HEK293 (cell line): ENCODE measurements at regions not wholly inside any gene's neighbourhood (a gene's known extent, or its start where the extent isn't known, plus 50 kb on each side); places are given as distances from the start of the nearest gene placed in this dataset.

Experiments used
- CTCF ChIA-PET: fragments of 350-600 bp; formaldehyde crosslinking; extraction: SDS; loops from one replicate; lab custom pipeline; 2021; ENCODE audit warnings: antibody characterized with exemption; lab: Yijun Ruan, JAX
- POLR2A ChIA-PET: fragments of 300-600 bp; formaldehyde crosslinking; extraction: SDS; loops from one replicate; lab custom pipeline; 2020; ENCODE audit warnings: antibody characterized with exemption, inconsistent platforms; lab: Yijun Ruan, JAX
- H3K27ac ChIP-seq: fragments of 200-500 bp; sonication (Bioruptor generic); 2 replicates; pipeline ENCODE4 v1.5.1; 2014; ENCODE audit warnings: low read depth, low read length, control low read depth, inconsistent platforms; ENCODE audit errors: extremely low read depth
- H3K36me3 ChIP-seq, 2 experiments: fragments of 200-500 bp in 1 of 2; sonication (Bioruptor generic) in 1 of 2; 1 replicate in 1 of 2; 2 replicates in 1 of 2; pipeline ENCODE4 v1.5.1; 2014 to 2017; ENCODE audit warnings: inconsistent platforms in 2 of 2, low read length in 2 of 2; ENCODE audit not compliant: control insufficient read depth in 2 of 2, insufficient read depth in 1 of 2
- H3K4me1 ChIP-seq: fragments of 200-500 bp; sonication (Bioruptor generic); 2 replicates; pipeline ENCODE4 v1.5.1; 2014; ENCODE audit warnings: mild to moderate bottlenecking, low read length, inconsistent platforms; ENCODE audit not compliant: control insufficient read depth, insufficient read depth
- H3K4me3 ChIP-seq: 2 replicates; pipeline ENCODE4 v1.5.1; 2011; ENCODE audit warnings: low read depth, mild to moderate bottlenecking, control low read depth, low read length, moderate library complexity
- H3K9me3 ChIP-seq: fragments of 200-500 bp; sonication (Bioruptor generic); 2 replicates; pipeline ENCODE4 v1.5.1; 2014; ENCODE audit warnings: low read depth, low read length, inconsistent platforms; ENCODE audit not compliant: control insufficient read depth, insufficient read depth
- BCL11A ChIP-seq: fragments of 450-650 bp; formaldehyde crosslinking; IDR thresholded peaks from 2 replicates; pipeline ENCODE4 v1.5.1; 2016; ENCODE audit warnings: low read depth, missing biosample characterization, missing genetic modification characterization
- GFI1B ChIP-seq: fragments of 450-650 bp; formaldehyde crosslinking; IDR thresholded peaks from 2 replicates; pipeline ENCODE4 v1.5.1; 2016; ENCODE audit warnings: missing biosample characterization, missing genetic modification characterization
- IKZF3 ChIP-seq: fragments of 450-650 bp; IDR thresholded peaks from 2 replicates; pipeline ENCODE4 v1.5.0; 2018; ENCODE audit warnings: missing biosample characterization, mild to moderate bottlenecking, missing genetic modification characterization, moderate library complexity
- KLF16 ChIP-seq: fragments of 450-650 bp; formaldehyde crosslinking; IDR thresholded peaks from 2 replicates; pipeline ENCODE4 v1.5.1; 2017; ENCODE audit warnings: missing biosample characterization, missing genetic modification characterization
- MZF1 ChIP-seq: fragments of 450-650 bp; formaldehyde crosslinking; IDR thresholded peaks from 2 replicates; pipeline ENCODE4 v1.5.1; 2017; ENCODE audit warnings: missing biosample characterization, missing genetic modification characterization, borderline replicate concordance
- SCRT2 ChIP-seq: fragments of 450-650 bp; formaldehyde crosslinking; IDR thresholded peaks from 2 replicates; pipeline ENCODE4 v1.5.1; 2016; ENCODE audit warnings: missing biosample characterization, missing genetic modification characterization
- ZBTB17 ChIP-seq: fragments of 450-650 bp; formaldehyde crosslinking; IDR thresholded peaks from 2 replicates; pipeline ENCODE4 v1.5.1; 2016; ENCODE audit warnings: missing biosample characterization, missing genetic modification characterization
- ZBTB48 ChIP-seq: fragments of 450-650 bp; formaldehyde crosslinking; IDR thresholded peaks from 2 replicates; pipeline ENCODE4 v1.5.1; 2016; ENCODE audit warnings: missing biosample characterization, missing genetic modification characterization
- ZIC2 ChIP-seq: fragments of 450-650 bp; formaldehyde crosslinking; IDR thresholded peaks from 2 replicates; pipeline ENCODE4 v1.5.1; 2016; ENCODE audit warnings: missing biosample characterization, missing genetic modification characterization
- ZNF112 ChIP-seq: fragments of 450-650 bp; formaldehyde crosslinking; IDR thresholded peaks from 2 replicates; pipeline ENCODE4 v1.5.0; 2017; ENCODE audit warnings: missing biosample characterization, missing genetic modification characterization
- ZNF138 ChIP-seq: fragments of 450-650 bp; formaldehyde crosslinking; IDR thresholded peaks from 2 replicates; pipeline ENCODE4 v1.5.1; 2016; ENCODE audit warnings: missing biosample characterization, missing genetic modification characterization, borderline replicate concordance
- ZNF169 ChIP-seq: fragments of 450-650 bp; formaldehyde crosslinking; IDR thresholded peaks from 2 replicates; pipeline ENCODE4 v1.5.1; 2016; ENCODE audit warnings: missing biosample characterization, missing genetic modification characterization
- ZNF302 ChIP-seq: fragments of 450-650 bp; formaldehyde crosslinking; IDR thresholded peaks from 2 replicates; pipeline ENCODE4 v1.5.1; 2016; ENCODE audit warnings: missing biosample characterization, missing genetic modification characterization, low read depth
- ZNF394 ChIP-seq: fragments of 450-650 bp; formaldehyde crosslinking; IDR thresholded peaks from 2 replicates; pipeline ENCODE4 v1.5.1; 2016; ENCODE audit warnings: missing biosample characterization, missing genetic modification characterization, mild to moderate bottlenecking, moderate library complexity, borderline replicate concordance
- ZNF416 ChIP-seq: fragments of 450-650 bp; formaldehyde crosslinking; IDR thresholded peaks from 2 replicates; pipeline ENCODE4 v1.5.1; 2016; ENCODE audit warnings: missing biosample characterization, missing genetic modification characterization
- ZNF433 ChIP-seq: fragments of 450-650 bp; formaldehyde crosslinking; IDR thresholded peaks from 2 replicates; pipeline ENCODE4 v1.5.1; 2016; ENCODE audit warnings: missing biosample characterization, missing genetic modification characterization, low read depth
- ZNF510 ChIP-seq: fragments of 450-650 bp; formaldehyde crosslinking; IDR thresholded peaks from 2 replicates; pipeline ENCODE4 v1.5.1; 2018; ENCODE audit warnings: mild to moderate bottlenecking, missing genetic modification characterization, missing biosample characterization; ENCODE audit not compliant: insufficient replicate concordance
- ZNF521 ChIP-seq: fragments of 450-650 bp; formaldehyde crosslinking; IDR thresholded peaks from 2 replicates; pipeline ENCODE4 v1.5.1; 2017; ENCODE audit warnings: missing biosample characterization, mild to moderate bottlenecking, missing genetic modification characterization
- ZNF561 ChIP-seq: fragments of 450-650 bp; IDR thresholded peaks from 2 replicates; pipeline ENCODE4 v1.5.1; 2018; ENCODE audit warnings: missing biosample characterization, missing genetic modification characterization, borderline replicate concordance
- ZNF660 ChIP-seq: fragments of 450-650 bp; IDR thresholded peaks from 2 replicates; pipeline ENCODE4 v1.5.1; 2018; ENCODE audit warnings: missing biosample characterization, mild to moderate bottlenecking, missing genetic modification characterization
- ZNF747 ChIP-seq: fragments of 450-650 bp; formaldehyde crosslinking; IDR thresholded peaks from 2 replicates; pipeline ENCODE4 v1.5.1; 2016; ENCODE audit warnings: missing biosample characterization, missing genetic modification characterization
- ZSCAN30 ChIP-seq: fragments of 450-650 bp; IDR thresholded peaks from 2 replicates; pipeline ENCODE4 v1.5.1; 2018; ENCODE audit warnings: missing biosample characterization, mild to moderate bottlenecking, missing genetic modification characterization, moderate library complexity
- TF ChIP-seq, protein P1 (sequence below): fragments of 450-650 bp; formaldehyde crosslinking; IDR thresholded peaks from 2 replicates; pipeline ENCODE4 v1.5.1; 2017; ENCODE audit warnings: missing biosample characterization, missing genetic modification characterization
- TF ChIP-seq, protein P2 (sequence below): fragments of 450-650 bp; formaldehyde crosslinking; IDR thresholded peaks from 2 replicates; pipeline ENCODE4 v1.5.1; 2016; ENCODE audit warnings: missing biosample characterization, missing genetic modification characterization
- TF ChIP-seq, protein P3 (sequence below): fragments of 450-650 bp; formaldehyde crosslinking; IDR thresholded peaks from 2 replicates; pipeline ENCODE4 v1.5.1; 2016; ENCODE audit warnings: missing biosample characterization, missing genetic modification characterization, low read depth
- TF ChIP-seq, protein P4 (sequence below): sonication (generic); formaldehyde crosslinking; IDR thresholded peaks from 2 replicates; pipeline ENCODE4 v1.8.1; 2022; ENCODE audit warnings: mild to moderate bottlenecking, moderate library complexity, missing genetic modification reagents

DNA sequence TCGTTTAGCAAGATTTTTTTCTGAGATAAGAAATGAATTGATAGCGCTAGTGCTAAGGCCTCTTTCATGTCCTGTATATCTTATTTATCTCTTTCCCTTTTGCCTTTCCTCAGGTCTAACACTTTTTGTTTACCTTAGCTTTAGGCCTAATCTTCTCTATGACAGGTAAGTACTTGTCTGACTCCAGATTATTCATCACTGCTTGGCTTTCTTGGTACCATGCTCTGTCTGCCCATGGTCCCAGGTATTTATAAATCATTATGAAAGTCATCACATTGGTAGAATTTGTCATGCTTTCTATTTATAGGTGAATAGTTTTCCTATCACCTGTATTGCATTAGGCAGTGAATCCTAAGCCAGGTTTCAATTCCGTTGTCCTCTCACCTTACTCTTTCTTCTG, 99.5 kb upstream of the CTSO start:
- H3K9me3 ChIP-seq: no peaks in the 10 kb centered on the region
- POLR2A ChIA-PET: no interaction called here
- CTCF ChIA-PET: interaction anchor here (0.6 kb wide), 1 partner anchor 10 kb away, joined by 3 read pairs; no protein-coding TSS in a partner anchor
- TF ChIP-seq ZSCAN30 (tag by site-specific recombination): no peak
- TF ChIP-seq ZNF416 (tag by site-specific recombination): no peak
- TF ChIP-seq ZNF302 (tag by site-specific recombination): no peak
- no peak for TF ChIP-seq ZNF747 (tag by site-specific recombination)
- TF ChIP-seq, protein P1, sequence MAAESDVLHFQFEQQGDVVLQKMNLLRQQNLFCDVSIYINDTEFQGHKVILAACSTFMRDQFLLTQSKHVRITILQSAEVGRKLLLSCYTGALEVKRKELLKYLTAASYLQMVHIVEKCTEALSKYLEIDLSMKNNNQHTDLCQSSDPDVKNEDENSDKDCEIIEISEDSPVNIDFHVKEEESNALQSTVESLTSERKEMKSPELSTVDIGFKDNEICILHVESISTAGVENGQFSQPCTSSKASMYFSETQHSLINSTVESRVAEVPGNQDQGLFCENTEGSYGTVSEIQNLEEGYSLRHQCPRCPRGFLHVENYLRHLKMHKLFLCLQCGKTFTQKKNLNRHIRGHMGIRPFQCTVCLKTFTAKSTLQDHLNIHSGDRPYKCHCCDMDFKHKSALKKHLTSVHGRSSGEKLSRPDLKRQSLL (tag by site-specific recombination): no peak
- TF ChIP-seq ZBTB17 (tag by site-specific recombination): no peak
- no peak for TF ChIP-seq ZNF138 (tag by site-specific recombination)
- no peak for TF ChIP-seq ZNF660
- TF ChIP-seq, protein P2, sequence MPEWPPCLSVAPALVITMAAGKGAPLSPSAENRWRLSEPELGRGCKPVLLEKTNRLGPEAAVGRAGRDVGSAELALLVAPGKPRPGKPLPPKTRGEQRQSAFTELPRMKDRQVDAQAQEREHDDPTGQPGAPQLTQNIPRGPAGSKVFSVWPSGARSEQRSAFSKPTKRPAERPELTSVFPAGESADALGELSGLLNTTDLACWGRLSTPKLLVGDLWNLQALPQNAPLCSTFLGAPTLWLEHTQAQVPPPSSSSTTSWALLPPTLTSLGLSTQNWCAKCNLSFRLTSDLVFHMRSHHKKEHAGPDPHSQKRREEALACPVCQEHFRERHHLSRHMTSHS (tag by site-specific recombination): no peak
- no peak for TF ChIP-seq ZNF521 (tag by site-specific recombination)
- H3K4me1 ChIP-seq: no peaks in the 10 kb centered on the region
- no peak overlapping the region for H3K4me3 ChIP-seq
- no peaks in the 10 kb centered on the region for H3K36me3 ChIP-seq
- H3K27ac ChIP-seq: no peak overlapping the region

DNA sequence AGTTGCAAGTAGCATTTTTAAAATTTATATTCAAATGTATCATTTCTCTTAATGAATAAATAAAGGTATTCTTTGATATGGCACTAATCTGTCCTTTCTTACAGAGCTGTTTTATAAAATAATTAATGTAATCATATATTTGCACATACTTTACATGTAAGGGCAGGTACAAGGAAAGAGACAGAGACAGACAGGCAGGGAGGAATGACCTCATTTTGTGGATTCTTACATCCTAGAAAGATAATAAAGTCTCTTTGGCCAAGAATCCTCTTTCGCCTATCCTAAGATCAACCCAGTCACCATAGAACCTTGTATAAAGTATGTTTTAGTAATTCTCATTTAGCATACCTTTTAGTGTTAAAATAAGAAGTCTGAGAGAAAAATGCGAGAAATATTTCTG, 98.5 kb upstream of the CTSO start:
- ChIA-PET CTCF (no interaction called here), POLR2A (no interaction called here)
- H3K4me1 ChIP-seq: no peaks in the 10 kb centered on the region
- H3K27ac ChIP-seq: no peak overlapping the region
- TF ChIP-seq ZNF433 (tag by site-specific recombination): no peak
- TF ChIP-seq, protein P3, sequence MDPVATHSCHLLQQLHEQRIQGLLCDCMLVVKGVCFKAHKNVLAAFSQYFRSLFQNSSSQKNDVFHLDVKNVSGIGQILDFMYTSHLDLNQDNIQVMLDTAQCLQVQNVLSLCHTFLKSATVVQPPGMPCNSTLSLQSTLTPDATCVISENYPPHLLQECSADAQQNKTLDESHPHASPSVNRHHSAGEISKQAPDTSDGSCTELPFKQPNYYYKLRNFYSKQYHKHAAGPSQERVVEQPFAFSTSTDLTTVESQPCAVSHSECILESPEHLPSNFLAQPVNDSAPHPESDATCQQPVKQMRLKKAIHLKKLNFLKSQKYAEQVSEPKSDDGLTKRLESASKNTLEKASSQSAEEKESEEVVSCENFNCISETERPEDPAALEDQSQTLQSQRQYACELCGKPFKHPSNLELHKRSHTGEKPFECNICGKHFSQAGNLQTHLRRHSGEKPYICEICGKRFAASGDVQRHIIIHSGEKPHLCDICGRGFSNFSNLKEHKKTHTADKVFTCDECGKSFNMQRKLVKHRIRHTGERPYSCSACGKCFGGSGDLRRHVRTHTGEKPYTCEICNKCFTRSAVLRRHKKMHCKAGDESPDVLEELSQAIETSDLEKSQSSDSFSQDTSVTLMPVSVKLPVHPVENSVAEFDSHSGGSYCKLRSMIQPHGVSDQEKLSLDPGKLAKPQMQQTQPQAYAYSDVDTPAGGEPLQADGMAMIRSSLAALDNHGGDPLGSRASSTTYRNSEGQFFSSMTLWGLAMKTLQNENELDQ (tag by site-specific recombination): no peak
- TF ChIP-seq BCL11A: no peak
- no peak for TF ChIP-seq ZNF394
- TF ChIP-seq ZNF561 (tag by site-specific recombination): no peak
- no peak for TF ChIP-seq IKZF3 (tag by site-specific recombination)
- TF ChIP-seq, all 188 proteins: peak for 0
- no peaks in the 10 kb centered on the region for H3K36me3 ChIP-seq
- no peak overlapping the region for H3K4me3 ChIP-seq
- H3K9me3 ChIP-seq: no peaks in the 10 kb centered on the region

DNA sequence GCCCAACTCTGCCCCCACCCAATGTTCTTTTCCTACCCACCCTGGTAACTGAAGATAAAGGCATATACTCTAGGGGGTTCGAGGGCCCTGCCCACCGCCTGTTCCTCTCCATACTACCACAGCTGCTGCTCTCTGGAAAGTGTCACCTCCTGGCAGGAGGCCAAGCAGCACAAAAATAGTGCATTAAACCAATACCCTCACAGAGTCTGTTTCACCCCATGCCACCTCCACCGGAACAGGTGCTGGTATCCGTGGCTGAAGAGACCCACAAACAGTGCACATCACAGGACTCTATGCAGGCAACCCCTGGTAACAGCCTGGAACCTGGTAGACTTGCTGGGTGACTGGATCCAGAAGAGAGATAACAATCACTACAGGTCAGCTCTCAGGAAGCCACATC, 85.1 kb upstream of the CTSO start:
- ChIA-PET CTCF (no interaction called here), POLR2A (no interaction called here)
- Histone ChIP-seq H3K4me3 (no peak overlapping the region), H3K36me3 (no peaks in the 10 kb centered on the region), H3K27ac (no peak overlapping the region), H3K4me1 (no peaks in the 10 kb centered on the region), H3K9me3 (no peaks in the 10 kb centered on the region)
- no peak for TF ChIP-seq MZF1
- TF ChIP-seq ZIC2 (tag by site-specific recombination): no peak
- no peak for TF ChIP-seq ZNF169 (tag by site-specific recombination)
- TF ChIP-seq GFI1B (tag by site-specific recombination): no peak
- TF ChIP-seq ZNF510: no peak
- TF ChIP-seq, protein P4, sequence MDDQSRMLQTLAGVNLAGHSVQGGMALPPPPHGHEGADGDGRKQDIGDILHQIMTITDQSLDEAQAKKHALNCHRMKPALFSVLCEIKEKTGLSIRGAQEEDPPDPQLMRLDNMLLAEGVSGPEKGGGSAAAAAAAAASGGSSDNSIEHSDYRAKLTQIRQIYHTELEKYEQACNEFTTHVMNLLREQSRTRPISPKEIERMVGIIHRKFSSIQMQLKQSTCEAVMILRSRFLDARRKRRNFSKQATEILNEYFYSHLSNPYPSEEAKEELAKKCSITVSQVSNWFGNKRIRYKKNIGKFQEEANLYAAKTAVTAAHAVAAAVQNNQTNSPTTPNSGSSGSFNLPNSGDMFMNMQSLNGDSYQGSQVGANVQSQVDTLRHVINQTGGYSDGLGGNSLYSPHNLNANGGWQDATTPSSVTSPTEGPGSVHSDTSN (CRISPR knock-in tag): no peak
- TF ChIP-seq KLF16 (tag by site-specific recombination): no peak
- TF ChIP-seq ZNF112 (tag by site-specific recombination): no peak
- no peak for TF ChIP-seq ZBTB48 (tag by site-specific recombination)
- TF ChIP-seq SCRT2 (tag by site-specific recombination): no peak
